ENCODE measurements at regions not wholly inside any gene's neighbourhood (a gene's known extent, or its start where the extent isn't known, plus 50 kb on each side); places are given as distances from the start of the nearest gene placed in this dataset.

DNA sequence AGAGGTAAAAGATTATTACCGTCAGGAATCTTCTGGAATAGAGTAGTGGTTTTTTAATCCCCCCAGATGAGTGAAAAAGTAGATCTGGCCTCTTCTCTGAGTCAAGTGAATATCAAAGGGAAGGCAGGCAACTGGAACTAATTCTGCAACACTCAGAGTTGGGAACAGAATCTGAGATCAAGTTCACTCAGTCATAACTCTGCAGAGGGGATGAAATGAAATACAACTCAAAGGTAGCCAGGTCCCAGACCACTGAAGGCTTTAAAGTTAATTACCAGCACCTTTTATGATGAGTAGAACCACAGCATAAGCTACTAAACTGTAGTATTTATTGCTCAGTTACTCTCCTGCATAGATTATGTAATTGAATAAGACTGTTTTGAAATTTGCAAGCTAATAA lies 455.6 kb upstream of the AKR1E2 start:
- TF ChIP-seq, protein P1, sequence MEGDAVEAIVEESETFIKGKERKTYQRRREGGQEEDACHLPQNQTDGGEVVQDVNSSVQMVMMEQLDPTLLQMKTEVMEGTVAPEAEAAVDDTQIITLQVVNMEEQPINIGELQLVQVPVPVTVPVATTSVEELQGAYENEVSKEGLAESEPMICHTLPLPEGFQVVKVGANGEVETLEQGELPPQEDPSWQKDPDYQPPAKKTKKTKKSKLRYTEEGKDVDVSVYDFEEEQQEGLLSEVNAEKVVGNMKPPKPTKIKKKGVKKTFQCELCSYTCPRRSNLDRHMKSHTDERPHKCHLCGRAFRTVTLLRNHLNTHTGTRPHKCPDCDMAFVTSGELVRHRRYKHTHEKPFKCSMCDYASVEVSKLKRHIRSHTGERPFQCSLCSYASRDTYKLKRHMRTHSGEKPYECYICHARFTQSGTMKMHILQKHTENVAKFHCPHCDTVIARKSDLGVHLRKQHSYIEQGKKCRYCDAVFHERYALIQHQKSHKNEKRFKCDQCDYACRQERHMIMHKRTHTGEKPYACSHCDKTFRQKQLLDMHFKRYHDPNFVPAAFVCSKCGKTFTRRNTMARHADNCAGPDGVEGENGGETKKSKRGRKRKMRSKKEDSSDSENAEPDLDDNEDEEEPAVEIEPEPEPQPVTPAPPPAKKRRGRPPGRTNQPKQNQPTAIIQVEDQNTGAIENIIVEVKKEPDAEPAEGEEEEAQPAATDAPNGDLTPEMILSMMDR (IDR thresholded peaks at IDR 0.05; ENCODE audit: insufficient read depth, low read length): no peak
- TF ChIP-seq, protein P2, sequence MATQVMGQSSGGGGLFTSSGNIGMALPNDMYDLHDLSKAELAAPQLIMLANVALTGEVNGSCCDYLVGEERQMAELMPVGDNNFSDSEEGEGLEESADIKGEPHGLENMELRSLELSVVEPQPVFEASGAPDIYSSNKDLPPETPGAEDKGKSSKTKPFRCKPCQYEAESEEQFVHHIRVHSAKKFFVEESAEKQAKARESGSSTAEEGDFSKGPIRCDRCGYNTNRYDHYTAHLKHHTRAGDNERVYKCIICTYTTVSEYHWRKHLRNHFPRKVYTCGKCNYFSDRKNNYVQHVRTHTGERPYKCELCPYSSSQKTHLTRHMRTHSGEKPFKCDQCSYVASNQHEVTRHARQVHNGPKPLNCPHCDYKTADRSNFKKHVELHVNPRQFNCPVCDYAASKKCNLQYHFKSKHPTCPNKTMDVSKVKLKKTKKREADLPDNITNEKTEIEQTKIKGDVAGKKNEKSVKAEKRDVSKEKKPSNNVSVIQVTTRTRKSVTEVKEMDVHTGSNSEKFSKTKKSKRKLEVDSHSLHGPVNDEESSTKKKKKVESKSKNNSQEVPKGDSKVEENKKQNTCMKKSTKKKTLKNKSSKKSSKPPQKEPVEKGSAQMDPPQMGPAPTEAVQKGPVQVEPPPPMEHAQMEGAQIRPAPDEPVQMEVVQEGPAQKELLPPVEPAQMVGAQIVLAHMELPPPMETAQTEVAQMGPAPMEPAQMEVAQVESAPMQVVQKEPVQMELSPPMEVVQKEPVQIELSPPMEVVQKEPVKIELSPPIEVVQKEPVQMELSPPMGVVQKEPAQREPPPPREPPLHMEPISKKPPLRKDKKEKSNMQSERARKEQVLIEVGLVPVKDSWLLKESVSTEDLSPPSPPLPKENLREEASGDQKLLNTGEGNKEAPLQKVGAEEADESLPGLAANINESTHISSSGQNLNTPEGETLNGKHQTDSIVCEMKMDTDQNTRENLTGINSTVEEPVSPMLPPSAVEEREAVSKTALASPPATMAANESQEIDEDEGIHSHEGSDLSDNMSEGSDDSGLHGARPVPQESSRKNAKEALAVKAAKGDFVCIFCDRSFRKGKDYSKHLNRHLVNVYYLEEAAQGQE (IDR thresholded peaks at IDR 0.05; ENCODE audit: insufficient replicate concordance, low read depth): no peak
- TF ChIP-seq POLR2AphosphoS5 (IDR thresholded peaks at IDR 0.05; ENCODE audit: low read depth): no peak
- TF ChIP-seq SPI1 (IDR thresholded peaks at IDR 0.05; ENCODE audit: borderline replicate concordance, low read depth): no peak
- no peak for TF ChIP-seq GABPA (IDR thresholded peaks at IDR 0.05; ENCODE audit: low read depth)
